ENCODE measurements at regions not wholly inside any gene's neighbourhood (a gene's known extent, or its start where the extent isn't known, plus 50 kb on each side); places are given as distances from the start of the nearest gene placed in this dataset.

DNA sequence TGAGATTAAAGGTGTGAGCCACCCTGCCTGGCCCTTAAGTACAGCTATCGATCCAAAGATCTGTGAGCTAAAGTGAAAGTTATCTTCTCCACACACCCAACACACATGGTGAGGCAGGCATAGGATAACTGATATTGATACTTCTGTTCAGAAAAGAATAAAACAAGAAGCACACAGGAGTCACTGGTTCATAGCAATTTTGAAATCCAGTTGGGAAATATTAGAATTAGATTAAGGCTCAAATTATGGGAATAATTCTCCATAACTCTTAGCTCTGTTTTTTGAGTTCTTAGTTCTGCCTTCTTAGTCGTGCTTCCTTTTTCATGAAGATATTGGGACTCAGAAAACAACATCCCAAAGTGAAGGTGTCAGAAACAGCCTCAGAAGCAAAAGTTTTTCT is 186.0 kb upstream of the PLXNC1 start:
- TF ChIP-seq ZNF12 (CRISPR knock-in tag; IDR thresholded peaks at IDR 0.05): no peak
- no peak for TF ChIP-seq FOXJ3 (CRISPR knock-in tag; IDR thresholded peaks at IDR 0.05)

Measured in K562 (cell line).